Eye (tissue), 1 donor: ENCODE measurements at regions not wholly inside any gene's neighbourhood (a gene's known extent, or its start where the extent isn't known, plus 50 kb on each side); places are given as distances from the start of the nearest gene placed in this dataset.

Experiments used
- DNase-seq: peaks from one replicate; pipeline ENCODE4 v3.0.0-alpha.2; 2015

DNA sequence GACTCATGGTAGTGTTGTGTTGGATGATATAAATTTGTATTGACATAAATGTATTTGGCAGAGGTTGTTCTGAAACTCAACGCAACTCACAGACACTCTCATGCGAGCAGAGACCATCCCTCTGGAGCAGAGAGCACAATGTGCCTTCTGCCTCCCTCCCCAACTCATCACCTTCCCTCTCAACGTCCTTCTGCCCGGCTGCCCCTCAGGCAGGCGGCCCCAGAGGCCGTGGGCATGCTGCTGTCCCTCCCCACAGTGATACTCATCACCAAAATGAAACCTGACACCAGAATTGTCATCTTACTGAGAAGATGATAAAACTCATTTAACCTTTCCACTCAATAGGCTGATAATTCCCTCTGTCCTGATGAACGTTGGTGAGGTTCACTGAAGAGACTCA, 260.6 kb downstream of the ETS1 start:
- peak; percentile 48 for DNase-seq

DNA sequence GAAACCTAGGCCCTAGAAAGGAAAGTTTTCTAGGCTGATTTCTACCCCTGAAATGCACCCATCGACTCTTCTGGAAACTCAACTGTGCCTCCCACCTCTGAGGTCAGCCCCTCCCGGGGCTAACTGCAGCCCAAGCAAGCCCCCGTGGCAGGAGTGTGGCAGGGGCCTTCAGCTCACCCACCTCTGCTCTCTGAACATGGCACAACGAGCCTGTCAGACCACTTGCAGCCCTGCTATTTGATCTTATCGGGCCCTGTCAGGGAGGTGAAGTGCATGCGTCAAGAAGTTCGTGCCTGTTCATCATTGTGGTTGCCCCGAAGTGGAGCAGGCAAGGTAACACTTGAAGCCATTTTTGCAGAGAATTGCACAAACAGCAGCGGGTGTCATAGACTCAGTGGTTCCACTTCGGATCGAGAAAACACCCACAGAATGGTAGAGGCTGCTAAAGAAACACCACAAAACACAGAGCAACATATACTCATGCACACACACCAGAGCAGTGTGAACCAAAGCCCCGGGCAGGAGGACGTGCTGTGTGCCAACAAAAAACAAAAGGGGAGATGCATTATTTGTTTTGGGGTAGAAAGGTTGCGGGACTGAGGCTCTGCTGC, 262.7 kb downstream of the ETS1 start:
- DNase-seq = no peak

DNA sequence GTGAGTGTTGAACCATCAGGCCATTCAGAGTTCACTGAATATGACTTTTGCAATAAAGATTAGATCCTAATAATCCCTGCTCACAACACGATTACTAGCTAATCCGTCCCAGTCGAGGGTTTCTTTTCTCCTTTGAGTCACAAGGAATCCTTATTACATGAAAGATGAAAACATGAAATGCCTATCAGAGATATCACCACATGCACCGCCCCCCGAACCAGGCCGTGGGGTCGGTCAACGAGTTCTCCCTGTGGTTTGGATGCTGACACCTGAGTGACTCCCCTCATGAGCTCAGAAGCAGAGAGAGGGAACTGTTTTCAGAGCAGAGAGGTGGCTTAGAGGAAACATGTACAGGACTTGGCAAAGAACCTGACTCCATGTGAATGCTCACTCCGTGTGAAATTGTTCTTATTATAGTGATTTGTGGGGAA, 263.3 kb downstream of the ETS1 start:
- DNase-seq = no peak

DNA sequence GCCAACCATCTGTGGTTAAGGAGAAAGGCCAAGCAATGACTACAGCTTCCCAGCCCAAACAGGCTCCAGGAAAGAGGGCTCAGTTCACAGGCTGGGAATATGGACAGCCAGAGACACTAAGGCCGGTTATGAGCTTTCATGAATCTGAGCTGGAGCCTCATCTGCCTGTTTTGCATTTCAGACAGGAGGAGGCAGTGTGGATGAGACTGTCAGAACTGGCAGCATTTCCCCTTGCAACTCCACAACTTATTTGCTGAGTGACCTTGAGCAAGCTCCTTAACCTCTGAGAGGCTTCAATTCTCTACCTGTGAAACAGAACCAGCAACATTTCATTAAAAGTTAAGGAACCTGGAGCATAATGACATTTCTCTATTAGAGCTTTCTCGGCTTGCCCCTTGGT, 264.0 kb downstream of the ETS1 start:
- DNase-seq = no peak

DNA sequence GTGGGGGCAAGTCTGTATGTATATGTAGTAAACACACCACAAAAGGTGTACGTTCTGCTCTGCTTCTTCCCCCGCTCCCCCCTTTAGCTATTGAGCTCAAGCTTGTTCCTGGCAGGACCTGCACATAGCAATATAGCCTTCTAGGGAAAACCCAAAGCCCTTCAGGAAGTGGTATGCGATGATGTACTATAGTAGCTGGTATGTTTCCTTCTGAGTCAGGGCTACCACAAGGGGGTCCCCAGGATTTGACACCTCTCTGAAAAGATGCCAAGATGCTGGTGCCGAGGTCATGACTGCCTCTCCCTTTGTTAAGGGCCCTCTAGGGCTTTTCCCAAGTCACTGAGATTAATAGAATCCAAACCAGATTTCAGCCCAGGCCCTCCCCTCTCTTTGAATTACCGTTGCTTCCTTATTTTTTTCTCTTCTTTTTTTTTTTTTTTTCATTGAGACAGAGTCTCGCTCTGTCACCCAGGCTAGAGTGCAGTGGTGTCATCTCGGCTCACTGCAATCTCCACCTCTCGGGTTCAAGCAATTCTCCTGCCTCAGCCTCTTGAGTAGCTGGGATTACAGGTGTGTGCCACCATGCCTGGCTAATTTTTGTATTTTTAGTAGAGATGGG, 268.4 kb downstream of the ETS1 start:
- no peak for DNase-seq

DNA sequence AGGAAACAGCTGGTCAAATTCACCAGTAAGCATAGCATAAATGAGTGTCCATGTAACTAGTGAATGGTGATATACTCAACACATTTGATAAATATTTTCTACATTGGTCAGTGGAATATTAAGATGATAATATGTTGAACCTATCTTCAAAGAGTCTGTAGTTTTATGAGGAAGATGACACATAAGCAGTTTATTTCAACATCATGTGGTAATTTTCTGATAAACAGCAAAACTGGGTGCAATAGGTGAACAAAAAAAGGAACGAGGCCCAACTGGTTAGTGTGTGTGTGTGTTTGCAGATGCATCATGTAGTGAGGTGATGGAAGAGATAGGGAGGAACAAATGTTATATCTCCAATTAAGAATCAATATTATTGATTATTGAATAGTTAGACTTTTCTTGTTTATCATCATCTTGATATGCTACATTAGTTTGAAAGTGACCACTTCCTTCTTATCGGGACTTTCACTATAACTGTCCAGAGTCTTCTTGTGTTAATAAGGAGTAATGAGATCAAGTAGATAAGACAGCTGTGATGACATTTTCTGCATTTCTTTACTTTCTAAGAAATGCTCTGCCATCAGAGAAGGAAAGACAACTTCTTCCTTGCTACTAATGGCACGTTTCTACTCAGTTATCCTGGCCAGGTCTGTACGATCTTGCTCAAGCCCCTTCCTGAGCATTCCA, 270.7 kb downstream of the ETS1 start:
- DNase-seq = no peak

DNA sequence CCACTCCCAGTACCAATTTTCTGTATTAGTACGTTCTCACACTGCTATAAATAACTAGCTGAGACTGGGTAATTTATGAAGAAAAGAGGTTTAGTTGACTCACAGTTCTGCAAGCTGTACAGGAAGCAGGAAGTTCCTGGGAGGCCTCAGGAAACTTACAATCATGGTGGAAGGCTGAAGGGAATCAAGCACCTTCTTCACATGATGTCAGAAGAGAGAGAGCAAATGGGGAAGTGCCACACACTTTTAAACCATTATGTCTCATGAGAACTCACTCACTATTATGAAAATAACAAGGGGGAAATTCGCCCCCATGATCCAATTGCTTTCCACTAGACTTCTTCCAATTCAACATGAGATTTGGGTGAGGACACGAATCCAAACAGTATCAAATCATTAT, 271.4 kb downstream of the ETS1 start:
- no peak for DNase-seq

DNA sequence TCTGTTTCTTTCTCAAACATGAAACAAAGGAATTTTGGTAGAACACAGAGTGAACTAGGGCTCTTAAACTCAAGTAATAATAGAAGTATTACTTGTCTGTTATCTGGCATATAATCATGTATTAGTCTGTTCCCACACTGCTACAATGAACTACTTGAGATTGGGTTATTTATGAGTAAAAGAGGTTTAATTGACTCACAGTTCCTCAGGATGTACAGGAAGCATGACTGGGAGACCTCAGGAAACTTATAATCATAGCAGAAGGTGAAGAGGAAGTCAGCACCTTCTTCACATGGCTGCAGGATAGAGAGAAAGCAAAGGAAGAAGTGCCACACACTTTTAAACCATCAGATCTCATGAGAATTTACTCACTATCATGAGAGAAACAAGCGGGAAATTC, 273.4 kb downstream of the ETS1 start:
- DNase-seq = no peak

DNA sequence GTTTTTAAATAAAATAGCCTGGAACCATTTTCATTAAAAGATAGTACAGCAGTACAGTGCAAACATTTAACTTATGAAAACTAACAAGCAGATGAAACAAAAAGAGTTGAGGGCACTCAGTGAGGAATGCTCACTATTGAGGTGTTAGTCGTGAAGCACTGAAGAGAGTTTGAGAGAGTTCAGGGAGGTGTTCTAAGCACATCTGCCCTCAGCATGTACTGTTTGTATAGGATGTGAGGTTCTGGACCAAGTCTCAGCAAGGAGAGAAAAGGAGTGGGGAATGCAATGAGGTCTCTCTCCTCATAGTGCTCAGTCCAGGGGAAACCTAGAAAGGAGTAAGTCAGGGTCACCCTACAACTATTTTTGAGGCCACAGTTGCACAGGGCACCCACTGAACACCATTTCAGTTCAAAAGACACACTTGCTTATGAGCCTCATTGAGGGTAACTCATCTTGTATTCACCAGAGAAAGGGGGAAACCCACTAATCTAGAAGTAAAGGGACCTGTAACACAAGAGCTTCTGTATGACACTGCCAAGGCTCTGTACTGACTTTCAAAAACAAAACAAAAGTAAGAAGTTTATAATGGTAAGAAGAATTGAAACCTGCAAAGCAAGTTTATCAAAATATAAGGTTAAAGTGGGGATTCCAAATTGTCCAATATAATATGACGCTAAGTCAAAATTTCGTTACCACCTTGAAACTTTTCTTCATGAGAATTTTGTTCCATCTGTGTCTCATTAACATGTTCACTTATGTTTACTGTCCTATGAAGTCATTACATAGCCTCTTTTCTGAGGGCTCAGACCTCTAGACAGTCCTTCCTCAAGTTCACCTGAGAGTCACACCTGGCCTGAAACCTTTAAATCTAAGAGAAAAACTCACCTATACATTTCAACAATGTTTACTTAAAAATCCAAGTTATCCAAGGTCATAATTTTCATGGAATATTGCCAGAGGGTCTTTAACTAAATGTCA, 275.3 kb downstream of the ETS1 start:
- no peak for DNase-seq

DNA sequence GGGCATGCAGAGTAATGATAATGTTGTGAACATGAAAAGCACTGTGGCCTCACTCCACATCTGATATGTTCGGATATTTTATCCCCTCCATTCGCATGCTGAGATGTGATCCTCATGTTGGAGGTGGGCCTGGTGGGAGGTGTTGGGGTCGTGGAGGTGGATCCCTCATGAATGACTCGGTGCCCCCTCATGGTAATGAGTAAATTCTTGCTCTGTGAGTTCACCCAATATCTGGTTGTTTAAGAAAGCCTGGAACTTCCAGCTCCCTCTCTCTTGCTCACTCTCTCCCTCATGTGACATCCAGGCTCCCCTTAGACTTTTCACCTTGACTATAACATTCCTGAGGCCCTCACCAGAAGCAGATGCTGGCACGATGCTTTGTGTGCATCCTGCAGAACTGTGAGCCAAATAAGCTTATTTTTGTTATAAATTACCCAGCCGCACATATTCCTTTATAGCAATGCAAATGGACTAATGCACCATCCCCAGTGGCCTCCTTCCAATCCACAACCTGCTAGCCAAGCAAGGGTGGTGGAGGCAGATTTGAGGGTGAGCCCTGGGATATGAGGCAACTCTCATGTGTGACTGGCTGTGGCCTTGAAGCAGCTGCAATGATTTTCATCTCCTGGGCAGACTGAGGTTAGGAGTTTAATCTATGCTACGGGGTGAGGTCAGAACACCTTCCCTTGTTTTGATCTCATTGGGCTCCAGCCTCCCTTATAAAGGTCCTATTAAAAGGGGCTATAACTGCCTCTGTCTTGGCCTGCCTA, 276.5 kb downstream of the ETS1 start:
- no peak for DNase-seq

DNA sequence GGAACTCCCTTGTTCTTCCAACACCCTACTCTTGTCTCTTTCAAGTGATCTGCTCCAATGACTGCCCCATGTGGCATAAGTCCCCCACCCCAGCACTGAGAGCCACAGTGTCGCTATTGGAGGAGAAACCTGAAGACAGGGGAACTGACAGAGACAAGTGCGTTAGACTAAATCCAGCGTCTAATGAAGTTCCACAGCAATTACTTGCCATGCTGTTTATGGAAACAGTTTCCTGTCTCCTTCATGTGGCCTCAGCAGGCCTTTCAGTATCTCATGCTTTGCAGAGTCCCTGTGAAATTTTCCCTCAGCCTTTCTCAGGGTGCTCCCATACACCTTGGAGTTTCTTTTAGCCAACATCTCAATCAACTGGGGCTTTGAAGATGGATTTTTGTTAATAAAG, 277.4 kb downstream of the ETS1 start:
- no peak for DNase-seq

DNA sequence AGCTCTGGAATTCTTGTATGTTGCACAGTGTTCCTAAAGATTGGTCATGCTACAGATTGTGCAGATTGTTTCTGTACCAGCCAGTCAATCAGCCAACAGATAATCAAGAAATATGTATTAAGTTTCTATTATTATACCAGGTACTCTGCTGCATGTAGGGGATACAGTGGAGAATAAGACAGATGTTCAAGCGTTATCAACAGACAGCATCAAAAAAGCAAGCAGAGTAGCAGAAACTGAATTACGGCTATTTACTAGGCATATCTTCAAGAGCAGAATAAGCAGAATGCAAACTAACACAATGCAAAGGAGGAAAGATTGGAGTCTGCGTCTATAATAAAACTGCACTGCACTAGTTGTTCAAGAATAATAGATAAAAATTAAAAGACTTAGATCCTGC, 278.6 kb downstream of the ETS1 start:
- no peak for DNase-seq

DNA sequence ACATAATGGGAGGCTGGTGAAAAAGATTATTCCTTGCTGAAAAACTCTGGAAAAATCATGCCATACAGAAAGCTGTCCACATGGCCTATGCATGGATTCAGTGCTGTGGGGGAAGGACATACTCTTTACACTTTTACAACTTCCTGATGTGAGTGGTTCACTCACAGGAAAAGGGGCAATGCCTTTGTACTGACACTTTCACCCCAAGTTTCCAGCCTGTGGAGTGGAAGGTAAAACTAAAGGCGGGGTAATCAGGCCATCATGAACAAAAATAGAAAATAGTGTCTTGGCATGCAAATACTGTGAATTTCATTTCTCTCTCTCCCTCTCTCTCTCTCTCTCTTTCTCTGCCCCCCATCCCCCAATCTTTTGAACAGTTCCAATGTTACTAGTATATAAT, 281.8 kb downstream of the ETS1 start:
- no peak for DNase-seq

DNA sequence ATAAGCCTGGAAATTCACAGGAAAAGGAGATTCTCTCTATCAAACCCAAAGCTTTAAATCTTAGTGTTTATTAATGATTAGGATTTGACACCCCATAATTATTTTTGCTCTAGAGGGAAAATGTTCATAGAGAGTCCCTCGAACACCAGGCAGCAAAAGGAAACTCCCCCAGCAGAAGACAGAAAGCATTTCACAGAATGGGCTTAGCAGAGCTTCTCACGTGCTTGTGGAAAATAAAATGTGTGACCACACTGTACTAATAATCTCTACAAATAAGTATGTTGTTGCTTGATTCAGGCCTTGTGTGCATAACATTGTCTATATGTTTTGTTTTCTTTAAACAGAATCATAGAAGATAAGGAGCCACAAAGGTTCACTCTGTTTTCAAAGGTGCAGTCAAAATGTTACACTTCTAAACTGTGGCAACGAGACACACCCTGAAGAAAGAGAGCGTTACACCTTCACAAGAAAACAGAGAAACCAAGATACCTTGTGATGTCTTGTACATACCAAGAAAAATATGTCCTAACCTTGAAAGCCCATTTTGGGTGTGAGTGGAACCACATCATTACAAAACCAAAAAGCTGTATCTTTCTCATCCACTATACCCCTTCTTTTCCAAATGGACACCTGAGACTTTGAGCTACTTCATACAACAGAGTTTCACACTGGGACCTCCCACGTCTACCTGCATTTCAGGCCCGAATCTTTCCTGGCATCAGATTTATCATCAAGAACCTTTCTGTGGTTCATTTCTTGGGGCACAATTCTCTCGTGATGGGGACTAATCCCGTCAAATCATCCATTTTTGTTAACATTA, 282.5 kb downstream of the ETS1 start:
- no peak for DNase-seq

DNA sequence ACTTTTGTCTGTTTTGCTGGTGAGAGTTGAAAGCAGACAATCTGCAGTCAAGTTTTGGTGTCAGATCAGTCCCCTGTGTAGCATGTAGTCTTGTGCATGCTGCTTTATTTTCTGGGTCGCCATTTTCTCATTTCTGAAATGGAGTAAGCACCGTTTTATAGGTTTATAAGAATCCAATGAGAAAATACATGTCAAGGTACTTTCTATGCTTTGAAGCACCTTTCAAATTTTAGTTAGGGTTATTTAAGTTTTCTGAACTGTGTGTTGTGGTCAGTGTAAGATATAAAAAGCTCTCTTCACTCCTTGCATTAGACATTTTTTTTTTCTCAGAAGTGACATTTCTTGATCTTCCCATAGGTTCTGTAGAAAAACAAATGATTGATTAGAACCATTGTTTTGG, 283.2 kb downstream of the ETS1 start:
- no peak for DNase-seq

DNA sequence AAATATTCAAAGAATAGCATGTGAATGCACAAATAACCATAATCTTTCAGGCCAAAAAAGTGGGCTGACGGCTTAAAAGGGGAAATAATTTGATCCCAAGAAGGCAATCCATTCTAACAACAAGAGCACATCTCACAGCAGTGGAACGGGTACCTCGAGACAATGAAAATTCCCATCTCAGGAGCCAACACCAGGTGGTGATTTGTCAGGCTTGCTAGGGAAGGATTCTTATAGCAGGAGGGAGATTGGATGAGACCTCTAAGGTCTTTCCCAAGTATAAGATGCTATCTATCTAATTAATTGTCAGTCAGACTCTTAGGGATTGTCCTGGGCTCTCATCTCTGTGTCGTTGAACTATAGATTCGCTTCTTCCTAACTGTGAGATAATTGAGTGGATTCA, 284.0 kb downstream of the ETS1 start:
- no peak for DNase-seq

DNA sequence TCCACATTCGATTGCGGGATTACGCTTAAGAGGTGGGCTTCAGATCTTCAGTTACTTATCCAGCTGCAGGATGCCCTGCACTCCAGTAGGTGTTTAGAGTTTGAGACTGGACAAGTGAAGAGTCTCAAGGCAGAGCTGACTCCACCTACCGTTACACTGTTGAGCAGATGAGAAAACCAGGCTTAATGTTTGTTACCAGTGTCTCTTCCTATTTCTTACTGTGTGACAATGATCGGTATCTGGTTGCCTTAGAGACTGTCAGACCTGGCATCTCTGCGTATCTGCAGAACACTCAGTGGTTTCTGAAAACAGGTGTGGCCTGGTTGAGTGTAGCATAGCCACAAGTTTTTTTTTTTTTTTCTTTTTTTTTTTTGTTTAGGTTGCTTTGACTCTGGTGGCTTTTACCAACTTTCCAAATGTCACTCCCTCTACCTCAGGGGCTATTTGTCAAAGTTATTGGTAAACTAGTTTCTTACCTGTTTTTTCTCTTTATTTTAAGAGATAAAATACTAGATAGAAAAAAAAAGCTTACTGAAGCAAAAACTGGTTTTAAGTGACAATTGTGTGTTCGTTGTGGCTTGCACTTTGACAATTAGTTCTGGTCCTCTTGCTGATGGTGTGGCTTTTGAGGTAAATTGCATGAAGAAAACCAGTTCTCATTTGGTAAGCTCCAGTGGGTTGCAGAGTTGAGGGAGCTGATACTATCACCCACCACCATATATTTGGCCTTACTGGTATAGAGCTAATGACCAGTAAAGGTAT, 284.8 kb downstream of the ETS1 start:
- DNase-seq = no peak

DNA sequence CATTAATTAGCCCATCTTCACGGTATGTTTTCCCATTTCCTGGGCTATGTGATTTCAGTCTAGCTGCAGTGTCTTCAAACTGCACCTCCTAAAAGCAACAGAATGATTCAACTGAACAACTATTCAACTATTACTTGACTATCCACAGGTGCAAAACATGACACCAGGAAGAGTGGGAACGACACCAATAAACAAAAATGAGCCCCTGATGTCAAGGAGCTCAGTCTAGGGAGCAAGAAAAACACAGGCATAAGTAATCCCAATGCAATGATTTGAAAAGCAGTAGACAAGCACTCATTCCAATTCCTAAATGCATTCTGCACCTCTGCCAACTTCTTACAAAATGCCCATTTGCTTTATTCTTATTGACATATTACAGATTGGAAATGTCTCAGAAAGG, 285.6 kb downstream of the ETS1 start:
- DNase-seq = no peak

DNA sequence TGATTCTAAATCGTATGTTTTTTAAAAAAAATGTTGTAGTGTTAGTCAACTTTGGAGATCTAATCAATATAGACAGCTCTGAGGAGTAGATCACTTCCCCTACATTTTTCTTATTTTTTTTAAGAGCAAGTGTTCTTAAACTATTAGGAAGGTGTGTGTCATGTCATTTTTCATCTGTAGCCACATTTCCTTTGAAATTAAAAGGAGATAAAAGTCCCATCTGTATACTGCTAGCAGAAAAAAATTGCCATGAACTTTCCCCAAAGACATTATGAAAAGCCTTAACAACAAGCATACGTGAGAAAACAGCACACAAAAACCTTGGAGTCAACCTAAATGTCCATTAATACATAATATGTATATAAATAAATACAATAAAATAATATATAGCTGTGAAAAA, 286.6 kb downstream of the ETS1 start:
- DNase-seq = no peak

DNA sequence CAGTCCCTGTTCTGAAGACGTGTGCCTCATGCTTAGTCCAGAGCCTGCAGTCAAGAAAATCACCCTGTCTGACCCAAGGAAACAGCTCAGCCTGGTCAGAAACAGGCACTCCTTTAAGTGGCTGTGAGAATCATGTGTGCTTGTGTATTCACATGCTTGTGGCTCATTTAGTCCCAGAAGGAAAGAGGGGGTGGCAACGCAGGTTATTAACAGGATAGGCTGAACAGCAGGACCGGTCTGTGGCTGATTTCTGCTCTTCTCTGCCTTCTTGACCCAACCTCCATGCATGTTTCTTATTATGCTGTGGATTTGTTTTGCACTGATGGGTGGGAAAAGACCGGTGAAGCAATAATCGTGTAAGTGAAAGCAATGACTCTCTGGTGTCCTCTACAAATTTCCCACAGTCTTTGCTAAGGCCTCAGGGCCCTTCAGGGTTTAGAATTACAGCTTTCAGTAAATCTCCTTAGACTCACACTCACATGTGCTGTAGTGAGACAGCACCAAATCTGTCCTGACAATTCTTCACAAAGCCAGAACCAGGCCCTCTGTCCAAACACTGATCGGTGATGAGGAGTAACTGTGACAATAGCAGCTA, 288.1 kb downstream of the ETS1 start:
- peak; percentile 31 for DNase-seq
